Esophagus squamous epithelium (tissue), 5 donors: ENCODE measurements at regions not wholly inside any gene's neighbourhood (a gene's known extent, or its start where the extent isn't known, plus 50 kb on each side); places are given as distances from the start of the nearest gene placed in this dataset.

Experiments
- DNase-seq: peaks from one replicate; lab custom pipeline; 2025; lab: John Stamatoyannopoulos, UW
- H3K27ac ChIP-seq, 4 donors: fragments of 200-600 bp; sonication (generic); one replicate each; pipeline ENCODE4 v1.5.1; 2016 to 2019; ENCODE audit warnings: mild to moderate bottlenecking in 1 of 4
- H3K27me3 ChIP-seq, 4 donors: fragments of 200-600 bp; sonication (generic); 1 replicate in 3 of 4; 2 replicates in 1 of 4; pipeline versions ENCODE4 v1.5.1 to v1.6.0; 2017 to 2021; ENCODE audit warnings: antibody characterized with exemption in 1 of 4
- H3K36me3 ChIP-seq, 3 donors: fragments of 200-600 bp; sonication (generic); one replicate each; pipeline ENCODE4 v1.5.1; 2016 to 2019
- H3K4me1 ChIP-seq, 3 donors: fragments of 200-600 bp; sonication (generic); one replicate each; pipeline ENCODE4 v1.5.1; 2017 to 2019
- H3K4me3 ChIP-seq, 4 donors: fragments of 200-600 bp; sonication (generic); 1 replicate in 3 of 4; 2 replicates in 1 of 4; pipeline ENCODE4 v1.5.1; 2016 to 2019; ENCODE audit warnings: mild to moderate bottlenecking in 2 of 4, moderate library complexity in 1 of 4
- H3K9me3 ChIP-seq, 3 donors: fragments of 200-600 bp; sonication (generic); one replicate each; pipeline ENCODE4 v1.5.1; 2016 to 2019
- CTCF ChIP-seq, 6 experiments: fragments of 450-650 bp in 4 of 6; fragments of 200-600 bp in 2 of 6; sonication (generic) in 2 of 6; IDR thresholded peaks; one replicate each; pipeline ENCODE4 v1.5.1; 2016 to 2019; ENCODE audit warnings: antibody characterized with exemption in 6 of 6, mild to moderate bottlenecking in 4 of 6, moderate library complexity in 4 of 6
- POLR2A ChIP-seq, 4 donors: fragments of 450-650 bp; IDR thresholded peaks; one replicate each; pipeline ENCODE4 v1.6.1; 2017; ENCODE audit warnings: antibody characterized with exemption in 4 of 4, mild to moderate bottlenecking in 4 of 4, moderate library complexity in 3 of 4
- WGBS, 2 donors: methylation state at CpG; one replicate each; pipeline ENCODE4 v1.1.5; 2018; 5-methylcytosine and 5-hydroxymethylcytosine counted together
- intact Hi-C: fragments of 100-400 bp; cut with DNase I; formaldehyde crosslinking; loops from one replicate; pipeline ENCODE4 v1.15.0; 2022
- donor health status: DM: yes; HTN: yes; CAD: no.

GRCh38 chr1:114032271-114033215 lies 53.3 kb downstream of the OLFML3 start:
- Histone ChIP-seq H3K27me3 (peaks cover 0 to 9% (median 0%) of the 10 kb centered on the region in 4 donors), H3K4me3 (no peak overlapping the region), H3K27ac (no peak overlapping the region), H3K36me3 (no peaks in the 10 kb centered on the region), H3K9me3 (no peaks in the 10 kb centered on the region), H3K4me1 (no peaks in the 10 kb centered on the region)
- WGBS, 2 donors, result 39 to 59% methylated on average over 5 to 7 of the region's 7 CpGs
- intact Hi-C loops, result no loop called here
- TF ChIP-seq CTCF (IDR thresholded peaks at IDR 0.05) (no peak), POLR2A (IDR thresholded peaks at IDR 0.05) (no peak)
- DNase-seq, result no peak

- TF ChIP-seq POLR2A (IDR thresholded peaks at IDR 0.05) (no peak), CTCF (IDR thresholded peaks at IDR 0.05) (peak in 2 of 6 experiments; percentile 14 to 38)
Measured at GRCh38 chr1:114033216-114033706, 54.0 kb downstream of the OLFML3 start.

GRCh38 chr1:114033961-114034360 lies 54.7 kb downstream of the OLFML3 start:
- TF ChIP-seq CTCF (IDR thresholded peaks at IDR 0.05) (no peak), POLR2A (IDR thresholded peaks at IDR 0.05) (no peak)
- Histone ChIP-seq H3K27me3 (peaks cover 0 to 9% (median 0%) of the 10 kb centered on the region in 4 donors), H3K36me3 (no peaks in the 10 kb centered on the region), H3K4me1 (no peaks in the 10 kb centered on the region), H3K9me3 (no peaks in the 10 kb centered on the region), H3K27ac (no peak overlapping the region), H3K4me3 (no peak overlapping the region)
- WGBS, 2 donors, result 34 to 36% methylated on average over 2 of the region's 2 CpGs
- intact Hi-C loops, result no loop called here
- DNase-seq, result no peak

More at GRCh38 chr1:114033216-114033706, 54.0 kb downstream of the OLFML3 start:
- no peak overlapping the region for H3K4me3 ChIP-seq
- no peaks in the 10 kb centered on the region for H3K36me3 ChIP-seq
- no peak for DNase-seq
- H3K27me3 ChIP-seq, result peaks cover 0 to 9% (median 0%) of the 10 kb centered on the region in 4 donors
- WGBS, 2 donors, result 22 to 24% methylated on average over 5 of the region's 5 CpGs
- no peak overlapping the region for H3K27ac ChIP-seq
- no peaks in the 10 kb centered on the region for H3K4me1 ChIP-seq
- intact Hi-C loops, result no loop called here
- no peaks in the 10 kb centered on the region for H3K9me3 ChIP-seq

- no peaks in the 10 kb centered on the region for H3K9me3 ChIP-seq
- no peak overlapping the region for H3K4me3 ChIP-seq
- H3K27me3 ChIP-seq, result peaks cover 0 to 9% (median 0%) of the 10 kb centered on the region in 4 donors
- TF ChIP-seq POLR2A (IDR thresholded peaks at IDR 0.05) (no peak), CTCF (IDR thresholded peaks at IDR 0.05) (no peak)
- H3K27ac ChIP-seq, result no peak overlapping the region
- no peak for DNase-seq
- H3K4me1 ChIP-seq, result no peaks in the 10 kb centered on the region
- intact Hi-C loops, result no loop called here
- no peaks in the 10 kb centered on the region for H3K36me3 ChIP-seq
- WGBS, 2 donors, result 75% methylated on average over 7 of the region's 8 CpGs
Measured at GRCh38 chr1:114034567-114035303, 55.5 kb downstream of the OLFML3 start.
